ENCODE measurements at regions not wholly inside any gene's neighbourhood (a gene's known extent, or its start where the extent isn't known, plus 50 kb on each side); places are given as distances from the start of the nearest gene placed in this dataset.
"Not testable (repeated sequence)": the region's sequence is repeated elsewhere in the genome, so short reads cannot be mapped to it uniquely, and the experiment has no call there.

GRCh38 chr5:101442281-101442680, 539.2 kb upstream of the ST8SIA4 start:
- intact Hi-C loops (cut with DNase I) = not testable (repeated sequence)

GRCh38 chr5:101440173-101440572, 537.1 kb upstream of the ST8SIA4 start:
- intact Hi-C loops (cut with DNase I) = no loop called here
- no peak for DNase-seq (ENCODE audit: low spot score)

More at GRCh38 chr5:101442281-101442680, 539.2 kb upstream of the ST8SIA4 start:
- DNase-seq (ENCODE audit: low spot score) = not testable (repeated sequence)

- intact Hi-C loops (cut with DNase I) = no loop called here
- DNase-seq (ENCODE audit: low spot score) = no peak
Measured at GRCh38 chr5:101437351-101437750, 534.3 kb upstream of the ST8SIA4 start.

- DNase-seq (ENCODE audit: low spot score) = no peak
- intact Hi-C loops (cut with DNase I) = no loop called here
Measured at GRCh38 chr5:101435768-101436167, 532.7 kb upstream of the ST8SIA4 start.

GRCh38 chr5:101431201-101431600, 528.1 kb upstream of the ST8SIA4 start:
- DNase-seq (ENCODE audit: low spot score) = no peak
- intact Hi-C loops (cut with DNase I) = no loop called here

GRCh38 chr5:101430551-101430950, 527.5 kb upstream of the ST8SIA4 start:
- no peak for DNase-seq (ENCODE audit: low spot score)
- intact Hi-C loops (cut with DNase I) = no loop called here

- intact Hi-C loops (cut with DNase I) = no loop called here
Measured at GRCh38 chr5:101429241-101429640, 526.2 kb upstream of the ST8SIA4 start.

GRCh38 chr5:101425339-101425859, 522.3 kb upstream of the ST8SIA4 start:
- DNase-seq (ENCODE audit: low spot score) = no peak
- intact Hi-C loops (cut with DNase I) = no loop called here

More at GRCh38 chr5:101429241-101429640, 526.2 kb upstream of the ST8SIA4 start:
- no peak for DNase-seq (ENCODE audit: low spot score)

- no peak for DNase-seq (ENCODE audit: low spot score)
- intact Hi-C loops (cut with DNase I) = no loop called here
Measured at GRCh38 chr5:101424530-101425175, 521.6 kb upstream of the ST8SIA4 start.

- DNase-seq (ENCODE audit: low spot score) = no peak
- intact Hi-C loops (cut with DNase I) = no loop called here
Measured at GRCh38 chr5:101418713-101419118, 515.6 kb upstream of the ST8SIA4 start.

- intact Hi-C loops (cut with DNase I) = no loop called here
- no peak for DNase-seq (ENCODE audit: low spot score)
Measured at GRCh38 chr5:101404531-101404930, 501.4 kb upstream of the ST8SIA4 start.

- DNase-seq (ENCODE audit: low spot score) = no peak
- intact Hi-C loops (cut with DNase I) = no loop called here
Measured at GRCh38 chr5:101393795-101394450, 490.8 kb upstream of the ST8SIA4 start.

GRCh38 chr5:101390151-101390908, 487.2 kb upstream of the ST8SIA4 start:
- intact Hi-C loops (cut with DNase I) = no loop called here
- no peak for DNase-seq (ENCODE audit: low spot score)

- intact Hi-C loops (cut with DNase I) = no loop called here
- DNase-seq (ENCODE audit: low spot score) = no peak
Measured at GRCh38 chr5:101385276-101385675, 482.2 kb upstream of the ST8SIA4 start.

- no peak for DNase-seq (ENCODE audit: low spot score)
- intact Hi-C loops (cut with DNase I) = no loop called here
Measured at GRCh38 chr5:101370181-101370580, 467.1 kb upstream of the ST8SIA4 start.

- intact Hi-C loops (cut with DNase I) = no loop called here
- no peak for DNase-seq (ENCODE audit: low spot score)
Measured at GRCh38 chr5:101364469-101364868, 461.4 kb upstream of the ST8SIA4 start.

- no peak for DNase-seq (ENCODE audit: low spot score)
- intact Hi-C loops (cut with DNase I) = no loop called here
Measured at GRCh38 chr5:101362067-101362466, 459.0 kb upstream of the ST8SIA4 start.

GRCh38 chr5:101346906-101347305, 443.8 kb upstream of the ST8SIA4 start:
- DNase-seq (ENCODE audit: low spot score) = peak; percentile 13
- intact Hi-C loops (cut with DNase I) = no loop called here

- peak; percentile 62 for DNase-seq (ENCODE audit: low spot score)
Measured at GRCh38 chr5:101346447-101346846, 443.4 kb upstream of the ST8SIA4 start.

GRCh38 chr5:101338226-101338625, 435.1 kb upstream of the ST8SIA4 start:
- DNase-seq (ENCODE audit: low spot score) = no peak

More at GRCh38 chr5:101346447-101346846, 443.4 kb upstream of the ST8SIA4 start:
- intact Hi-C loops (cut with DNase I) = no loop called here

More at GRCh38 chr5:101338226-101338625, 435.1 kb upstream of the ST8SIA4 start:
- intact Hi-C loops (cut with DNase I) = no loop called here
